Mucosa of descending colon (tissue), 3 donors: ENCODE measurements at regions not wholly inside any gene's neighbourhood (a gene's known extent, or its start where the extent isn't known, plus 50 kb on each side); places are given as distances from the start of the nearest gene placed in this dataset.

Experiments
- ATAC-seq: fragments of 200-7000 bp; cut with Tn5 transposase; one replicate; pipeline ENCODE4 v1.9.1; 2020; ENCODE audit warnings: mild to moderate bottlenecking, moderate library complexity
- DNase-seq, 3 donors: peaks; one replicate each; pipeline ENCODE4 v3.0.0-alpha.2; 2020
- H3K36me3 ChIP-seq: fragments of 200-600 bp; one replicate; pipeline ENCODE4 v1.8.0; 2021; ENCODE audit warnings: low read depth, mild to moderate bottlenecking
- H3K4me1 ChIP-seq: fragments of 200-600 bp; one replicate; pipeline ENCODE4 v1.8.0; 2021; ENCODE audit warnings: low read depth, mild to moderate bottlenecking
- H3K4me3 ChIP-seq: fragments of 200-600 bp; one replicate; pipeline ENCODE4 v1.8.0; 2021; ENCODE audit warnings: mild to moderate bottlenecking
- H3K9me3 ChIP-seq: fragments of 200-600 bp; one replicate; pipeline ENCODE4 v1.8.0; 2021; ENCODE audit warnings: mild to moderate bottlenecking
- CTCF ChIP-seq: fragments of 200-600 bp; IDR thresholded peaks from one replicate; pipeline ENCODE4 v1.8.0; 2022; ENCODE audit warnings: antibody characterized with exemption, mild to moderate bottlenecking
- intact Hi-C, 2 donors: fragments of 100-400 bp; cut with DNase I in 1 of 2; cut with micrococcal nuclease in 1 of 2; formaldehyde crosslinking; loops; one replicate each; pipeline versions ENCODE4 v1.11.0 to v1.11.1; 2022; cut with DNase I, micrococcal nuclease
- donor health status: DM: no; HTN: no; CAD: no; lungs with moderate emphysema.
- donor health status: DM: no; HTN: no; CAD: no.
- donor health status: DM: no; HTN: yes; CAD: no.

DNA sequence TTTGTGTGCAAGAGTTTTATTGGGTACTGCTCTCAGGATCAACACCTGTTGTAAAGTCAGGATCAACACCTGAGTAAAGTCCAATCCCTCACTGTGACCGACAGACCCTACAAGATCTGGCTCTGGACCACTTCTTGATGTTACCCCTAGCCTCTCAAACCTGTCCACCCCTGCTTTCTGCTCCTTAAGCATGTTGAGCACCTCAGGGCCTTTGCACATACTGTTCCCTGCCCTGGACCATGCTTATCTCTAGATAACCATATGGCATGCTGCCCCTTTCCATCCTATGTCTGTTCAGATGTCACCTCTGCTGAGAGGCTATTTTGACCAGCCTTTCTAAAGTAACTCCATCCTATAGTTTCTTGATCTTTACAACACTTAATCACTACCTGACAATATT, 269.6 kb downstream of the SMARCA2 start:
- ATAC-seq, result peak; percentile 37
- Histone ChIP-seq H3K36me3 (no peaks in the 10 kb centered on the region), H3K4me1 (no peaks in the 10 kb centered on the region), H3K9me3 (no peaks in the 10 kb centered on the region), H3K4me3 (no peak overlapping the region)
- no peak for TF ChIP-seq CTCF
- DNase-seq, result no peak
- intact Hi-C loops, result no loop called here

- ATAC-seq, result no peak
Observed at GRCh38 chr9:2285416-2286332, 270.5 kb downstream of the SMARCA2 start.

GRCh38 chr9:2286333-2286705, 271.2 kb downstream of the SMARCA2 start:
- Histone ChIP-seq H3K4me3 (no peak overlapping the region), H3K9me3 (no peaks in the 10 kb centered on the region), H3K36me3 (no peaks in the 10 kb centered on the region), H3K4me1 (no peaks in the 10 kb centered on the region)
- TF ChIP-seq CTCF, result no peak
- no peak for DNase-seq
- peak; percentile 82 for ATAC-seq
- intact Hi-C loops, result no loop called here

More at GRCh38 chr9:2285416-2286332, 270.5 kb downstream of the SMARCA2 start:
- H3K9me3 ChIP-seq, result no peaks in the 10 kb centered on the region
- intact Hi-C loops, result no loop called here
- no peak for TF ChIP-seq CTCF
- no peaks in the 10 kb centered on the region for H3K4me1 ChIP-seq
- H3K4me3 ChIP-seq, result no peak overlapping the region
- no peak for DNase-seq
- H3K36me3 ChIP-seq, result no peaks in the 10 kb centered on the region

DNA sequence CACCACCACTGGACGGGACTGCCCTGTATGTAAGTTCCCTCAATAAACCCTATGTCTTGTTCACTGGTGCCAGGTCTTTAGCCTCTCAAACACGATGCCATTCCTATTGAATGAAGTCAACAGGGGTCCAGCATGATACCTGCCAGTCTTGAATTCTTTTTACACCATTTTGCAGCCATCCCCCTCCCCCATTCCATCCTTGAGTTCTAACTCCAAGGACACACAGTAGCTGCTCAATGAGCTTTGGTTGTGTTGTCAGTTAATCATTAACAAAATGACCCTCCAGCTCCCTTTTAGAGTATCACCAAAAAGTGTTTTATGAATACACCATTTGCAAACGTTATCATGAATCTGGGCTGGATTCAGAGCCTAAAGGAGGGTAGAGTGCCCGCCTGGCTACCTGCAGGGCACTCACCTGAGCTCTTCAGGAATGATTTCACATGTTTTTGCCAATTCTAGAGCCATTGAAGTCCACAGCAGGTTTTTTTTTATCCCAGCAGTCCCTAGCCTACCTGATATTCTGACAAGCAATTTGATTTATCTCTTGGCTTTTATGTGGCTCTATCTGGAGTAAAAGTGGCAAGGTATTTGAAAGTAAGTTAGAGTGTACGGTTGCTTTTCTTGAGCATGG, 271.8 kb downstream of the SMARCA2 start:
- intact Hi-C loops, result no loop called here
- no peak for DNase-seq
- Histone ChIP-seq H3K36me3 (no peaks in the 10 kb centered on the region), H3K4me1 (no peaks in the 10 kb centered on the region), H3K4me3 (no peak overlapping the region), H3K9me3 (no peaks in the 10 kb centered on the region)
- peak; percentile 11 for ATAC-seq
- no peak for TF ChIP-seq CTCF

DNA sequence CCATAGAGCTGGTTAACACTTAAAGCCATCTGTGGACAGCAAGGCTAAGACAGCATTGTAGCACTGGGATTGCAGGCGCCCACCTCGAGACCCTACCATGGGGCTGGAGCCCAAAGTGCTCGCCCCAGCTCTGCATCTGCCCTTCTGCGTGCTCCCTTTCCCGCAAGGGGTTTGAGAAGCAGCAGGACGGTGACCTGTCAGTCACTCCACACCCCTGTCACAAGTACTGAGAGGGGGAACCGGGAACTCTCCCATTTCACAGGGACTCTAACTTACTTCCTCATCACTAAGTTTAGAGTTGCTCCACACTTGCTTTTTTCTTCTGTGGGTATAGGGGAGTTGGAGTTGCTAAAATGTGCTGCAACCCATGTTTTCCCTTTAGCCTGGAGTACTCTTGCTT, 273.2 kb downstream of the SMARCA2 start:
- Histone ChIP-seq H3K9me3 (no peaks in the 10 kb centered on the region), H3K4me1 (no peaks in the 10 kb centered on the region), H3K36me3 (no peaks in the 10 kb centered on the region), H3K4me3 (no peak overlapping the region)
- intact Hi-C loops, result no loop called here
- ATAC-seq (no peak), DNase-seq (no peak)
- TF ChIP-seq CTCF, result no peak
